ENCODE measurements at regions not wholly inside any gene's neighbourhood (a gene's known extent, or its start where the extent isn't known, plus 50 kb on each side); places are given as distances from the start of the nearest gene placed in this dataset.

GRCh38 chrX:40471965-40472648, 108.7 kb upstream of the ATP6AP2 start:
- no peaks in the 10 kb centered on the region for H3K9me3 ChIP-seq
- H3K27ac ChIP-seq: peak overlapping the region in 1 of 2 donors; percentile 15
- peaks cover 0 to 1% of the 10 kb centered on the region in 2 donors for H3K27me3 ChIP-seq
- DNase-seq: peak; percentile 26 to 37
- no peaks in the 10 kb centered on the region for H3K36me3 ChIP-seq
- H3K4me1 ChIP-seq: no peaks in the 10 kb centered on the region
- TF ChIP-seq CTCF (IDR thresholded peaks at IDR 0.05): peak in 2 of 4 experiments; percentile 6 to 8
- TF ChIP-seq POLR2A (IDR thresholded peaks at IDR 0.05): no peak
- intact Hi-C loops (cut with DNase I; ENCODE audit: low total_unique reads): no loop called here
- no peak overlapping the region for H3K4me3 ChIP-seq

GRCh38 chrX:40470830-40471429, 109.8 kb upstream of the ATP6AP2 start:
- Histone ChIP-seq H3K27ac (no peak overlapping the region), H3K36me3 (no peaks in the 10 kb centered on the region), H3K9me3 (no peaks in the 10 kb centered on the region), H3K4me1 (no peaks in the 10 kb centered on the region), H3K27me3 (no peaks in the 10 kb centered on the region), H3K4me3 (no peak overlapping the region)
- intact Hi-C loops (cut with DNase I; ENCODE audit: low total_unique reads): no loop called here
- TF ChIP-seq CTCF (IDR thresholded peaks at IDR 0.05) (no peak), POLR2A (IDR thresholded peaks at IDR 0.05) (no peak)
- DNase-seq: no peak

GRCh38 chrX:40469316-40469715, 111.5 kb upstream of the ATP6AP2 start:
- DNase-seq: no peak
- Histone ChIP-seq H3K4me1 (no peaks in the 10 kb centered on the region), H3K27me3 (no peaks in the 10 kb centered on the region), H3K4me3 (no peak overlapping the region), H3K36me3 (no peaks in the 10 kb centered on the region), H3K27ac (no peak overlapping the region), H3K9me3 (no peaks in the 10 kb centered on the region)
- intact Hi-C loops (cut with DNase I; ENCODE audit: low total_unique reads): no loop called here
- no peak for TF ChIP-seq POLR2A (IDR thresholded peaks at IDR 0.05)
- no peak for TF ChIP-seq CTCF (IDR thresholded peaks at IDR 0.05)

- H3K9me3 ChIP-seq: no peaks in the 10 kb centered on the region
- no peaks in the 10 kb centered on the region for H3K36me3 ChIP-seq
- no peaks in the 10 kb centered on the region for H3K4me1 ChIP-seq
- H3K4me3 ChIP-seq: no peak overlapping the region
- TF ChIP-seq CTCF (IDR thresholded peaks at IDR 0.05) (peak in 1 of 4 experiments; percentile 21), POLR2A (IDR thresholded peaks at IDR 0.05) (no peak)
- no peak overlapping the region for H3K27ac ChIP-seq
- H3K27me3 ChIP-seq: no peaks in the 10 kb centered on the region
- DNase-seq: peak in 1 of 2 donors; percentile 26
- intact Hi-C loops (cut with DNase I; ENCODE audit: low total_unique reads): no loop called here
Measured at GRCh38 chrX:40468033-40468846, 112.5 kb upstream of the ATP6AP2 start.

- intact Hi-C loops (cut with DNase I; ENCODE audit: low total_unique reads): no loop called here
- no peaks in the 10 kb centered on the region for H3K9me3 ChIP-seq
- TF ChIP-seq CTCF (IDR thresholded peaks at IDR 0.05) (no peak), POLR2A (IDR thresholded peaks at IDR 0.05) (no peak)
- no peak for DNase-seq
- no peaks in the 10 kb centered on the region for H3K4me1 ChIP-seq
- H3K27me3 ChIP-seq: no peaks in the 10 kb centered on the region
- no peak overlapping the region for H3K27ac ChIP-seq
- no peaks in the 10 kb centered on the region for H3K36me3 ChIP-seq
- H3K4me3 ChIP-seq: no peak overlapping the region
Measured at GRCh38 chrX:40467454-40467853, 113.3 kb upstream of the ATP6AP2 start.

All from uterus (tissue), 3 donors.